ENCODE measurements at regions not wholly inside any gene's neighbourhood (a gene's known extent, or its start where the extent isn't known, plus 50 kb on each side); places are given as distances from the start of the nearest gene placed in this dataset.

- no peak overlapping the region for H3K4me3 ChIP-seq
- H4K20me1 ChIP-seq (ENCODE audit: insufficient read depth, poor library complexity, severe bottlenecking), result no peaks in the 10 kb centered on the region
- 86% methylated on average over 12 of the region's 12 CpGs for WGBS (ENCODE audit: low lambda C conversion rate, missing lambda C conversion rate)
- H3K9me3 ChIP-seq (ENCODE audit: low read depth), result no peaks in the 10 kb centered on the region
- no peaks in the 10 kb centered on the region for H3K79me2 ChIP-seq
- H3K27ac ChIP-seq, result no peak overlapping the region
- no peak overlapping the region for H2AFZ ChIP-seq
- H3K36me3 ChIP-seq (replicated peaks; ENCODE audit: insufficient read depth, low read depth), result no peaks in the 10 kb centered on the region
- TF ChIP-seq EZH2phosphoT487 (IDR thresholded peaks at IDR 0.05; ENCODE audit: low read depth, severe bottlenecking, unreplicated experiment) (no peak), EZH2 (IDR thresholded peaks at IDR 0.05; ENCODE audit: borderline replicate concordance) (no peak)
- TF ChIP-seq, protein P1, sequence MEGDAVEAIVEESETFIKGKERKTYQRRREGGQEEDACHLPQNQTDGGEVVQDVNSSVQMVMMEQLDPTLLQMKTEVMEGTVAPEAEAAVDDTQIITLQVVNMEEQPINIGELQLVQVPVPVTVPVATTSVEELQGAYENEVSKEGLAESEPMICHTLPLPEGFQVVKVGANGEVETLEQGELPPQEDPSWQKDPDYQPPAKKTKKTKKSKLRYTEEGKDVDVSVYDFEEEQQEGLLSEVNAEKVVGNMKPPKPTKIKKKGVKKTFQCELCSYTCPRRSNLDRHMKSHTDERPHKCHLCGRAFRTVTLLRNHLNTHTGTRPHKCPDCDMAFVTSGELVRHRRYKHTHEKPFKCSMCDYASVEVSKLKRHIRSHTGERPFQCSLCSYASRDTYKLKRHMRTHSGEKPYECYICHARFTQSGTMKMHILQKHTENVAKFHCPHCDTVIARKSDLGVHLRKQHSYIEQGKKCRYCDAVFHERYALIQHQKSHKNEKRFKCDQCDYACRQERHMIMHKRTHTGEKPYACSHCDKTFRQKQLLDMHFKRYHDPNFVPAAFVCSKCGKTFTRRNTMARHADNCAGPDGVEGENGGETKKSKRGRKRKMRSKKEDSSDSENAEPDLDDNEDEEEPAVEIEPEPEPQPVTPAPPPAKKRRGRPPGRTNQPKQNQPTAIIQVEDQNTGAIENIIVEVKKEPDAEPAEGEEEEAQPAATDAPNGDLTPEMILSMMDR (IDR thresholded peaks at IDR 0.05; ENCODE audit: poor library complexity), result no peak
- no peaks in the 10 kb centered on the region for H3K9me2 ChIP-seq (replicated peaks; ENCODE audit: insufficient read depth)
- no peaks in the 10 kb centered on the region for H3K27me3 ChIP-seq
- no peak for DNase-seq (ENCODE audit: low spot score)
- H3K4me1 ChIP-seq (ENCODE audit: insufficient read depth), result no peaks in the 10 kb centered on the region
- H3K4me2 ChIP-seq, result no peak overlapping the region
Measured at GRCh38 chr5:106873568-106873967, 797.2 kb downstream of the EFNA5 start.

- 94% methylated on average over 5 of the region's 5 CpGs for WGBS (ENCODE audit: low lambda C conversion rate, missing lambda C conversion rate)
- no peak for DNase-seq (ENCODE audit: low spot score)
- Histone ChIP-seq H3K9me2 (replicated peaks; ENCODE audit: insufficient read depth) (no peaks in the 10 kb centered on the region), H3K9me3 (ENCODE audit: low read depth) (no peaks in the 10 kb centered on the region), H3K4me2 (no peak overlapping the region), H3K27me3 (no peaks in the 10 kb centered on the region), H4K20me1 (ENCODE audit: insufficient read depth, poor library complexity, severe bottlenecking) (no peaks in the 10 kb centered on the region), H3K27ac (no peak overlapping the region), H2AFZ (no peak overlapping the region), H3K79me2 (no peaks in the 10 kb centered on the region), H3K4me3 (no peak overlapping the region), H3K36me3 (replicated peaks; ENCODE audit: insufficient read depth, low read depth) (no peaks in the 10 kb centered on the region), H3K4me1 (ENCODE audit: insufficient read depth) (no peaks in the 10 kb centered on the region)
- TF ChIP-seq, protein P1 (IDR thresholded peaks at IDR 0.05; ENCODE audit: poor library complexity), result no peak
- TF ChIP-seq EZH2phosphoT487 (IDR thresholded peaks at IDR 0.05; ENCODE audit: low read depth, severe bottlenecking, unreplicated experiment), result no peak
- TF ChIP-seq EZH2 (IDR thresholded peaks at IDR 0.05; ENCODE audit: borderline replicate concordance), result no peak
Measured at GRCh38 chr5:106865279-106865678, 805.5 kb downstream of the EFNA5 start.

GRCh38 chr5:106862450-106863193 lies 808.1 kb downstream of the EFNA5 start:
- Histone ChIP-seq H3K27ac (peak overlapping the region; percentile 5), H3K79me2 (no peaks in the 10 kb centered on the region), H3K27me3 (no peaks in the 10 kb centered on the region), H3K4me3 (no peak overlapping the region), H3K9me3 (ENCODE audit: low read depth) (no peaks in the 10 kb centered on the region), H3K9me2 (replicated peaks; ENCODE audit: insufficient read depth) (no peaks in the 10 kb centered on the region), H3K4me2 (no peak overlapping the region), H4K20me1 (ENCODE audit: insufficient read depth, poor library complexity, severe bottlenecking) (no peaks in the 10 kb centered on the region), H3K36me3 (replicated peaks; ENCODE audit: insufficient read depth, low read depth) (no peaks in the 10 kb centered on the region), H2AFZ (no peak overlapping the region), H3K4me1 (ENCODE audit: insufficient read depth) (no peaks in the 10 kb centered on the region)
- WGBS (ENCODE audit: low lambda C conversion rate, missing lambda C conversion rate), result 46% methylated on average over 3 of the region's 3 CpGs
- TF ChIP-seq EZH2 (IDR thresholded peaks at IDR 0.05; ENCODE audit: borderline replicate concordance) (no peak), EZH2phosphoT487 (IDR thresholded peaks at IDR 0.05; ENCODE audit: low read depth, severe bottlenecking, unreplicated experiment) (no peak)
- TF ChIP-seq, protein P1 (IDR thresholded peaks at IDR 0.05; ENCODE audit: poor library complexity), result no peak
- no peak for DNase-seq (ENCODE audit: low spot score)
